ENCODE measurements at regions not wholly inside any gene's neighbourhood (a gene's known extent, or its start where the extent isn't known, plus 50 kb on each side); places are given as distances from the start of the nearest gene placed in this dataset.
A peak's percentile ranks its signal among the peaks of the same experiment; 100 is the strongest.

DNA sequence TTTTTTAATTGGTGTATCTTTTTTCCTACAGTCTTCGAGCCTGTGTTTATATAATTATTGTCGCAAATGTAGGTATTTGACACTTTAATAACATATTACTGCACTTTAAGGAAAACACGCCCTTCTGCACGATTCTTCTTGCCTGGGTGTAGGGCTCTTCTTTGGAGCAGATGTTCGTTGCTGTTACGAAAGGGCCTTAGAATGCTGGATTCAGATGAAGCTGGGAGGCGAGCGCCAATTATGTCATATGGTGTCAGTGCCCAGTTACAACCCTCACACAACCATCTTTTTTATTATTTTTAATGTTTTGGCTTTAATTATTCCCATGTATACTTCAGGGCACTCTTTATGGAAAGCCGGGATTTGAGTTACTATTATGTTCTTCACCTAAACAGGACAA, 553.0 kb downstream of the EBF1 start:
- Histone ChIP-seq H3K18ac (ENCODE audit: low read depth in 1 of 2, low read length in 2 of 2) (no peak overlapping the region), H3K4me2 (ENCODE audit: low read length, poor library complexity, severe bottlenecking) (no peak overlapping the region), H3K9ac (ENCODE audit: low read length) (no peak overlapping the region), H3K27me3 (ENCODE audit: control insufficient read depth in 1 of 2, insufficient read depth in 1 of 2, low read length in 2 of 2) (no peaks in the 10 kb centered on the region), H3K4ac (ENCODE audit: low read depth in 1 of 2, low read length in 2 of 2) (no peak overlapping the region), H2BK120ac (ENCODE audit: low read depth, low read length) (no peak overlapping the region), H3K23ac (ENCODE audit: low read length in 2 of 2) (no peak overlapping the region), H2BK15ac (ENCODE audit: low read depth, poor library complexity, severe bottlenecking) (no peak overlapping the region), H3K27ac (ENCODE audit: low read length, poor library complexity, severe bottlenecking) (no peak overlapping the region), H4K91ac (ENCODE audit: low read length) (no peak overlapping the region), H3K4me3 (ENCODE audit: insufficient read depth in 1 of 2, low read depth in 1 of 2, low read length in 2 of 2) (no peak overlapping the region), H3K36me3 (ENCODE audit: control insufficient read depth in 1 of 2, insufficient read depth in 2 of 2, low read depth in 1 of 2, low read length in 2 of 2) (no peaks in the 10 kb centered on the region), H3K14ac (ENCODE audit: low read length in 2 of 2) (no peak overlapping the region), H2BK12ac (ENCODE audit: low read length in 2 of 2) (no peak overlapping the region), H2BK5ac (ENCODE audit: low read depth, low read length, poor library complexity, severe bottlenecking) (no peak overlapping the region), H2AK5ac (ENCODE audit: low read length, severe bottlenecking) (no peak overlapping the region), H3K9me3 (ENCODE audit: control insufficient read depth, low read length) (no peaks in the 10 kb centered on the region), H4K8ac (ENCODE audit: low read length) (no peak overlapping the region), H2AFZ (ENCODE audit: low read depth, low read length) (no peak overlapping the region), H3K4me1 (ENCODE audit: control insufficient read depth, insufficient read depth, low read depth, low read length) (peaks cover 7% of the 10 kb centered on the region), H3K79me1 (replicated peaks; ENCODE audit: low read length, poor library complexity, severe bottlenecking) (no peaks in the 10 kb centered on the region)
- no peak for DNase-seq
- WGBS: 100% methylated on average over 1 of the region's 9 CpGs

DNA sequence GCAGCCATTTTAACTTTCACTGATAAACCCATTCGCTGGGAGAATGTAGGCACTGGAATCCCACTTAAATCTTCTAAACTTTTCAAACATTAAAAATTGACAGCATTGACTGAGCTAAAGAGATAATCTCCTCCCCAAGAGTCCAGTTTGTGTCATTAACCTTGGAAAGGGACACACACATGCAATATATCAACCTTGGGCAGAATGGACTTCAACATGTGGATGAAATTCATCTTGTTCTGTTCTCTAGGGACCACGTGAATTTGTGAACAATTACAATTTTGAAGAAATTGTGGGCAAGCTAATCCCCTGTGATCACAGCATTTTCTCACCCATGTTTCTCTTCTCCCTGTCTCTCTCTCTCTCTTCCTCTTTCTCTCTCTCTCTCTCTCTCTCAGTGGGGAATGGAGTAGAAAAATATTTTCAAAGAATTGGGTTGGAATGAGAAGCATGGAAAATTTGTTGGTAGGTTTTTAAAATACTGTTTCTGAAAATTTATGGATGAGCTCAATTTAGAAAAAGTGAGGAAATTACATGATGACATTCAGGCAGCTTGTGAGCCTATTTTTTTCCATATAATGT, 553.7 kb downstream of the EBF1 start:
- WGBS: 87% methylated on average over 2 of the region's 2 CpGs
- Histone ChIP-seq H2AFZ (ENCODE audit: low read depth, low read length) (no peak overlapping the region), H2BK5ac (ENCODE audit: low read depth, low read length, poor library complexity, severe bottlenecking) (no peak overlapping the region), H3K14ac (ENCODE audit: low read length in 2 of 2) (no peak overlapping the region), H2BK12ac (ENCODE audit: low read length in 2 of 2) (no peak overlapping the region), H4K8ac (ENCODE audit: low read length) (no peak overlapping the region), H3K79me1 (replicated peaks; ENCODE audit: low read length, poor library complexity, severe bottlenecking) (no peaks in the 10 kb centered on the region), H3K9me3 (ENCODE audit: control insufficient read depth, low read length) (no peaks in the 10 kb centered on the region), H2AK5ac (ENCODE audit: low read length, severe bottlenecking) (no peak overlapping the region), H2BK120ac (ENCODE audit: low read depth, low read length) (no peak overlapping the region), H3K9ac (ENCODE audit: low read length) (no peak overlapping the region), H3K18ac (ENCODE audit: low read depth in 1 of 2, low read length in 2 of 2) (no peak overlapping the region), H3K4me3 (ENCODE audit: insufficient read depth in 1 of 2, low read depth in 1 of 2, low read length in 2 of 2) (no peak overlapping the region), H3K27me3 (ENCODE audit: control insufficient read depth in 1 of 2, insufficient read depth in 1 of 2, low read length in 2 of 2) (no peaks in the 10 kb centered on the region), H2BK15ac (ENCODE audit: low read depth, poor library complexity, severe bottlenecking) (no peak overlapping the region), H4K91ac (ENCODE audit: low read length) (no peak overlapping the region), H3K23ac (ENCODE audit: low read length in 2 of 2) (no peak overlapping the region), H3K4me2 (ENCODE audit: low read length, poor library complexity, severe bottlenecking) (no peak overlapping the region), H3K36me3 (ENCODE audit: control insufficient read depth in 1 of 2, insufficient read depth in 2 of 2, low read depth in 1 of 2, low read length in 2 of 2) (no peaks in the 10 kb centered on the region), H3K4ac (ENCODE audit: low read depth in 1 of 2, low read length in 2 of 2) (no peak overlapping the region), H3K27ac (ENCODE audit: low read length, poor library complexity, severe bottlenecking) (no peak overlapping the region), H3K4me1 (ENCODE audit: control insufficient read depth, insufficient read depth, low read depth, low read length) (peaks cover 7% of the 10 kb centered on the region)
- no peak for DNase-seq

DNA sequence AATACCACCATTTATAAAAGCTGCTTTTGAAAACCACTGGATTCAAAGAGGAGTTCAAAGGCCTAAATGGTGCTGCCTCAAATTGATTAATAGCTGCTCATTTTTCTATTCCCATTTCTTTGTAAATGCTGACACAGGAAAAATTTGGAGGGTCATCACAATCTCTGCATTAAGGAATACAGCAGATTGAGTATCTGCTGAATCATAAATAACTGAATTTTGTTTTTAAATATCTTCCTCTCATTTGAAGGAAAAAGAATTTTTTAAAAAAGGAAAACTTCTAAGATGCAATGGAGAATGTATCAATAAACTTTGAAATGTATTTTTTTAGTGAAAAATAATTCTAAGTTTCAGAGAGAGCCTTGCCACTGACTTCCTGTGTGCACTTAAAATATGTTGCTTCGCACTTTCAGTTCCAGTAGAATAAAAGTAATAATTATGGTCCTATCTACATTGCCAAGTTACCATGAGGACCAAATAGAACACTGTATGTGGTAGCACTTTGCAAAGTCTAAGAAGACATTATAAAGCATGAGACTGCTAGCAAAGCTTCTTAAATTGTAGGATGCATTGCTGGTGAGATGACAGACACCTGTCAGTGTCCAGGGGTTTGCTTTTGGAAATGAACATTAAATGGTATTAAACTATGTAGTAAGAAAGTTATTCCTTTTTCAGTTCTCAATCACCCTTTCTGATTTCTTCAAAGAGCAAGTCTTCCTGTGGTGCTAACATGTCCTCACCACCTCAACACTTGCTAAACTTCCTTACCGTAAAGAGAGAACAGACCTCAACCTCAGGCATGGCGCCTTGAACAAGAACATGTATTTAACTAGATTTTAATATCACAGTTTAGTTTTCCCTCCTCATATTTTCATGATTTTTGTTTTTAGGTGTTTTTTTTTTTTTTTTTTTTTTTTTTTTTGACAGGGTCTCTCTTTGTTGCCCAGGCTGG, 555.1 kb downstream of the EBF1 start:
- peak overlapping the region; percentile 97 for H3K27ac ChIP-seq (ENCODE audit: low read length, poor library complexity, severe bottlenecking)
- no peaks in the 10 kb centered on the region for H3K27me3 ChIP-seq (ENCODE audit: control insufficient read depth in 1 of 2, insufficient read depth in 1 of 2, low read length in 2 of 2)
- no peaks in the 10 kb centered on the region for H3K9me3 ChIP-seq (ENCODE audit: control insufficient read depth, low read length)
- 100% methylated on average over 1 of the region's 3 CpGs for WGBS
- no peak overlapping the region for H3K18ac ChIP-seq (ENCODE audit: low read depth in 1 of 2, low read length in 2 of 2)
- no peak overlapping the region for H3K4ac ChIP-seq (ENCODE audit: low read depth in 1 of 2, low read length in 2 of 2)
- H2BK120ac ChIP-seq (ENCODE audit: low read depth, low read length): no peak overlapping the region
- peaks cover 7% of the 10 kb centered on the region for H3K4me1 ChIP-seq (ENCODE audit: control insufficient read depth, insufficient read depth, low read depth, low read length)
- H3K4me3 ChIP-seq (ENCODE audit: insufficient read depth in 1 of 2, low read depth in 1 of 2, low read length in 2 of 2): no peak overlapping the region
- no peak overlapping the region for H2AFZ ChIP-seq (ENCODE audit: low read depth, low read length)
- no peak overlapping the region for H2BK12ac ChIP-seq (ENCODE audit: low read length in 2 of 2)
- H2BK5ac ChIP-seq (ENCODE audit: low read depth, low read length, poor library complexity, severe bottlenecking): no peak overlapping the region
- H3K79me1 ChIP-seq (replicated peaks; ENCODE audit: low read length, poor library complexity, severe bottlenecking): no peaks in the 10 kb centered on the region
- no peak for DNase-seq
- peak overlapping the region; percentile 49 for H2AK5ac ChIP-seq (ENCODE audit: low read length, severe bottlenecking)
- no peak overlapping the region for H4K91ac ChIP-seq (ENCODE audit: low read length)
- no peak overlapping the region for H3K14ac ChIP-seq (ENCODE audit: low read length in 2 of 2)
- H3K4me2 ChIP-seq (ENCODE audit: low read length, poor library complexity, severe bottlenecking): peak overlapping the region; percentile 45
- H3K36me3 ChIP-seq (ENCODE audit: control insufficient read depth in 1 of 2, insufficient read depth in 2 of 2, low read depth in 1 of 2, low read length in 2 of 2): no peaks in the 10 kb centered on the region
- peak overlapping the region; percentile 63 for H3K9ac ChIP-seq (ENCODE audit: low read length)
- H2BK15ac ChIP-seq (ENCODE audit: low read depth, poor library complexity, severe bottlenecking): no peak overlapping the region
- H3K23ac ChIP-seq (ENCODE audit: low read length in 2 of 2): no peak overlapping the region
- no peak overlapping the region for H4K8ac ChIP-seq (ENCODE audit: low read length)

DNA sequence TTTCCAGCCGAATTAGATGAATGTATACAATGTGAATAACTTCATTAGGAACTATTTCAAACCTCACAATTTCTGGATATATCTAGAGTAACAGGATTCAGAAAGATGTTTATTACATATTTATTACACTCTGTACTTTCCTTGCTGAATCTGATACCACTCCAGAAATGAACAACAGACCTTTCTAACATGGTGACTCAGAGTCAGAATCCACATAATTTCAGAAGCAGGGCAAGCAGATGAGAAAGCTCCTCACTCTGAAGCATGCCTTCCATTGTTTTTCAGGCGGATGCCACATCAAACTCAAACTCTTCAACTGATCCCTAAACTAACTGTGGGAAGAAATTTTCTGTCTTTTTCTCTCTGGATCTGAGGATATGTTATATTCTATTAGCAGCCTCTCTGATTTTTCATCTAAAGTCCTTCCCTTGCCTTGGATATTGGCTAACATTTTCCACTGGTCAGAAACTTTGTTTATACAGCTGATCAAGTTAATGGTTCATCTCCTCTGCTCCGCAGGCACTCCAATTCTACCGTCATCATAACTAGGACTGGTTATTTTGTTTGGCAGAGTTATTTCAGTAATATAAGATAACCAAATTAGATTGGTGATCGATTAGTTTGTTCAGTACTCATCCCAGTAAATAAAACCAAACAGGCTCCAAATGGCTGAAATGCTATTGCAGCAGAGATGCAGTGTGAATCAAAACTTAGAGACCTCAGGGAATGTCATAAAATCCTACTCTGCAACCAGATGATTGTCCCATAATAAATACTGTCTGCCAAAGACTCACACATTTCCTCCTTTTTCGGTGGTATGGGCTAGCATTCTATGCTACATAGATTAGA, 556.0 kb downstream of the EBF1 start:
- Histone ChIP-seq H3K27me3 (ENCODE audit: control insufficient read depth in 1 of 2, insufficient read depth in 1 of 2, low read length in 2 of 2) (no peaks in the 10 kb centered on the region), H3K23ac (ENCODE audit: low read length in 2 of 2) (no peak overlapping the region), H3K9me3 (ENCODE audit: control insufficient read depth, low read length) (no peaks in the 10 kb centered on the region), H3K4me3 (ENCODE audit: insufficient read depth in 1 of 2, low read depth in 1 of 2, low read length in 2 of 2) (no peak overlapping the region), H3K36me3 (ENCODE audit: control insufficient read depth in 1 of 2, insufficient read depth in 2 of 2, low read depth in 1 of 2, low read length in 2 of 2) (no peaks in the 10 kb centered on the region), H3K79me1 (replicated peaks; ENCODE audit: low read length, poor library complexity, severe bottlenecking) (no peaks in the 10 kb centered on the region), H3K27ac (ENCODE audit: low read length, poor library complexity, severe bottlenecking) (peak overlapping the region; percentile 97), H3K4me2 (ENCODE audit: low read length, poor library complexity, severe bottlenecking) (peak overlapping the region; percentile 49), H2AFZ (ENCODE audit: low read depth, low read length) (no peak overlapping the region), H2BK12ac (ENCODE audit: low read length in 2 of 2) (no peak overlapping the region), H3K14ac (ENCODE audit: low read length in 2 of 2) (no peak overlapping the region), H3K18ac (ENCODE audit: low read depth in 1 of 2, low read length in 2 of 2) (no peak overlapping the region), H3K4ac (ENCODE audit: low read depth in 1 of 2, low read length in 2 of 2) (no peak overlapping the region), H3K4me1 (ENCODE audit: control insufficient read depth, insufficient read depth, low read depth, low read length) (peaks cover 5% of the 10 kb centered on the region), H3K9ac (ENCODE audit: low read length) (peak overlapping the region; percentile 63), H4K8ac (ENCODE audit: low read length) (no peak overlapping the region), H2BK5ac (ENCODE audit: low read depth, low read length, poor library complexity, severe bottlenecking) (peak overlapping the region; percentile 77), H2BK15ac (ENCODE audit: low read depth, poor library complexity, severe bottlenecking) (no peak overlapping the region), H2BK120ac (ENCODE audit: low read depth, low read length) (no peak overlapping the region), H4K91ac (ENCODE audit: low read length) (no peak overlapping the region), H2AK5ac (ENCODE audit: low read length, severe bottlenecking) (no peak overlapping the region)
- WGBS: 77% methylated on average over 2 of the region's 6 CpGs
- DNase-seq: peak; percentile 29

All from mesenchymal stem cell (in vitro differentiated cells and primary cell).